Stimulated activated CD8-positive, alpha-beta memory T cell treated with anti-CD3 and anti-CD28 coated beads, Interleukin-4, amount 100 ng/mL, for 24 hours (primary cell): ENCODE measurements at regions not wholly inside any gene's neighbourhood (a gene's known extent, or its start where the extent isn't known, plus 50 kb on each side); places are given as distances from the start of the nearest gene placed in this dataset.

ENCODE experiments used
- DNase-seq: peaks from one replicate; pipeline ENCODE4 v3.0.0-alpha.2; 2020; ENCODE audit warnings: low read depth

- no peak for DNase-seq
Measured at GRCh38 chr16:85162478-85163277, 50.4 kb upstream of the CIBAR2 start.

GRCh38 chr16:85163278-85164112, 51.2 kb upstream of the CIBAR2 start:
- DNase-seq, result no peak

- DNase-seq, result no peak
Measured at GRCh38 chr16:85164431-85164830, 52.2 kb upstream of the CIBAR2 start.

GRCh38 chr16:85164838-85165516, 52.7 kb upstream of the CIBAR2 start:
- DNase-seq, result no peak

- no peak for DNase-seq
Measured at GRCh38 chr16:85165781-85166180, 53.5 kb upstream of the CIBAR2 start.

GRCh38 chr16:85166281-85166680, 54.0 kb upstream of the CIBAR2 start:
- DNase-seq, result no peak

GRCh38 chr16:85166699-85167588, 54.7 kb upstream of the CIBAR2 start:
- no peak for DNase-seq

GRCh38 chr16:85167589-85168537, 55.6 kb upstream of the CIBAR2 start:
- no peak for DNase-seq

GRCh38 chr16:85168732-85169256, 56.5 kb upstream of the CIBAR2 start:
- DNase-seq, result no peak

- no peak for DNase-seq
Measured at GRCh38 chr16:85169333-85170065, 57.2 kb upstream of the CIBAR2 start.

- no peak for DNase-seq
Measured at GRCh38 chr16:85170066-85170491, 57.8 kb upstream of the CIBAR2 start.

- no peak for DNase-seq
Measured at GRCh38 chr16:85170590-85171003, 58.3 kb upstream of the CIBAR2 start.

- DNase-seq, result no peak
Measured at GRCh38 chr16:85171004-85171758, 58.9 kb upstream of the CIBAR2 start.

GRCh38 chr16:85171759-85172454, 59.6 kb upstream of the CIBAR2 start:
- DNase-seq, result no peak

GRCh38 chr16:85172455-85173145, 60.3 kb upstream of the CIBAR2 start:
- no peak for DNase-seq

- DNase-seq, result no peak
Measured at GRCh38 chr16:85173146-85173980, 61.1 kb upstream of the CIBAR2 start.
